ENCODE measurements at regions not wholly inside any gene's neighbourhood (a gene's known extent, or its start where the extent isn't known, plus 50 kb on each side); places are given as distances from the start of the nearest gene placed in this dataset.

DNA sequence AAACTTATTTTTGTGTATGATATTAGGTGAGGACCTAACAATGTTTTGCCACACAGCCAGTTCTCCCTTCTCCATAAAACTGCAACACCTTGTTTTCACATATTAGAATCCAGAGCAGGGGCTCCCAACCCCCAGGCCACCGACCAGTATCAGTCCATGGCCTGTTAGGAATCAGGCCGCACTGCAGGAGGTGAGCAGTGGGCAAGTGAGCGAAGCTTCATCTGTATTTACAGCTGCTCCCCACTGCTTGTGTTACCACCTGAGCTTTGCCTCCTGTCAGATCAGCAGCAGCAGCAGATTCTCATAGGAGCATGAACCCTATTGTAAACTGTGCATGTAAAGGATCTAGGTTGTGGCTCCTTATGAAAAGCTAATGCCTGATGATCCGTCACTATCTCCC is 185.9 kb upstream of the NSMCE3 start:
- TF ChIP-seq, protein P1, sequence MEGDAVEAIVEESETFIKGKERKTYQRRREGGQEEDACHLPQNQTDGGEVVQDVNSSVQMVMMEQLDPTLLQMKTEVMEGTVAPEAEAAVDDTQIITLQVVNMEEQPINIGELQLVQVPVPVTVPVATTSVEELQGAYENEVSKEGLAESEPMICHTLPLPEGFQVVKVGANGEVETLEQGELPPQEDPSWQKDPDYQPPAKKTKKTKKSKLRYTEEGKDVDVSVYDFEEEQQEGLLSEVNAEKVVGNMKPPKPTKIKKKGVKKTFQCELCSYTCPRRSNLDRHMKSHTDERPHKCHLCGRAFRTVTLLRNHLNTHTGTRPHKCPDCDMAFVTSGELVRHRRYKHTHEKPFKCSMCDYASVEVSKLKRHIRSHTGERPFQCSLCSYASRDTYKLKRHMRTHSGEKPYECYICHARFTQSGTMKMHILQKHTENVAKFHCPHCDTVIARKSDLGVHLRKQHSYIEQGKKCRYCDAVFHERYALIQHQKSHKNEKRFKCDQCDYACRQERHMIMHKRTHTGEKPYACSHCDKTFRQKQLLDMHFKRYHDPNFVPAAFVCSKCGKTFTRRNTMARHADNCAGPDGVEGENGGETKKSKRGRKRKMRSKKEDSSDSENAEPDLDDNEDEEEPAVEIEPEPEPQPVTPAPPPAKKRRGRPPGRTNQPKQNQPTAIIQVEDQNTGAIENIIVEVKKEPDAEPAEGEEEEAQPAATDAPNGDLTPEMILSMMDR (IDR thresholded peaks at IDR 0.05): no peak
- no peak for TF ChIP-seq POLR2A (IDR thresholded peaks at IDR 0.05)
